ENCODE measurements at regions not wholly inside any gene's neighbourhood (a gene's known extent, or its start where the extent isn't known, plus 50 kb on each side); places are given as distances from the start of the nearest gene placed in this dataset.

GRCh38 chr7:108815815-108816214 is 246.1 kb downstream of the DNAJB9 start:
- no peak overlapping the region for H3K4me3 ChIP-seq
- H3K4me1 ChIP-seq: no peaks in the 10 kb centered on the region
- H3K9me3 ChIP-seq: no peaks in the 10 kb centered on the region
- no peaks in the 10 kb centered on the region for H3K36me3 ChIP-seq (ENCODE audit: insufficient read depth in 1 of 2, low read depth in 1 of 2)
- intact Hi-C loops (cut with DNase I): no loop called here
- TF ChIP-seq CTCF (IDR thresholded peaks at IDR 0.05): no peak
- DNase-seq (no peak), ATAC-seq (no peak)
- H3K27ac ChIP-seq: no peak overlapping the region
- 56 to 62% (median 57%) methylated on average over 2 of the region's 2 CpGs for WGBS, 3 donors
- no peaks in the 10 kb centered on the region for H3K27me3 ChIP-seq (ENCODE audit: insufficient read depth in 3 of 3, low read length in 2 of 3)

GRCh38 chr7:108818742-108819141 is 249.1 kb downstream of the DNAJB9 start:
- no peak for TF ChIP-seq CTCF (IDR thresholded peaks at IDR 0.05)
- intact Hi-C loops (cut with DNase I): no loop called here
- no peak for DNase-seq
- ATAC-seq: no peak
- Histone ChIP-seq H3K4me3 (no peak overlapping the region), H3K36me3 (ENCODE audit: insufficient read depth in 1 of 2, low read depth in 1 of 2) (no peaks in the 10 kb centered on the region), H3K4me1 (no peaks in the 10 kb centered on the region), H3K27ac (no peak overlapping the region), H3K9me3 (no peaks in the 10 kb centered on the region), H3K27me3 (ENCODE audit: insufficient read depth in 3 of 3, low read length in 2 of 3) (no peaks in the 10 kb centered on the region)
- 59 to 65% (median 64%) methylated on average over 2 of the region's 2 CpGs for WGBS, 3 donors

GRCh38 chr7:108824840-108825580 is 255.3 kb downstream of the DNAJB9 start:
- WGBS, 3 donors: 29 to 39% (median 34%) methylated on average over 3 of the region's 3 CpGs
- Histone ChIP-seq H3K27me3 (ENCODE audit: insufficient read depth in 3 of 3, low read length in 2 of 3) (no peaks in the 10 kb centered on the region), H3K36me3 (ENCODE audit: insufficient read depth in 1 of 2, low read depth in 1 of 2) (no peaks in the 10 kb centered on the region), H3K27ac (no peak overlapping the region), H3K4me3 (no peak overlapping the region), H3K4me1 (no peaks in the 10 kb centered on the region), H3K9me3 (no peaks in the 10 kb centered on the region)
- ATAC-seq (no peak), DNase-seq (peak; percentile 27 to 49)
- TF ChIP-seq CTCF (IDR thresholded peaks at IDR 0.05): no peak
- intact Hi-C loops (cut with DNase I): no loop called here

GRCh38 chr7:108825581-108825909 is 255.9 kb downstream of the DNAJB9 start:
- no peaks in the 10 kb centered on the region for H3K4me1 ChIP-seq
- no peak overlapping the region for H3K27ac ChIP-seq
- no peak for TF ChIP-seq CTCF (IDR thresholded peaks at IDR 0.05)
- no peaks in the 10 kb centered on the region for H3K27me3 ChIP-seq (ENCODE audit: insufficient read depth in 3 of 3, low read length in 2 of 3)
- H3K9me3 ChIP-seq: no peaks in the 10 kb centered on the region
- H3K4me3 ChIP-seq: no peak overlapping the region
- no peak for DNase-seq
- intact Hi-C loops (cut with DNase I): no loop called here
- 51 to 70% (median 55%) methylated on average over 2 of the region's 2 CpGs for WGBS, 3 donors
- H3K36me3 ChIP-seq (ENCODE audit: insufficient read depth in 1 of 2, low read depth in 1 of 2): no peaks in the 10 kb centered on the region
- ATAC-seq: no peak

GRCh38 chr7:108836256-108836655 is 266.6 kb downstream of the DNAJB9 start:
- no peak for ATAC-seq
- intact Hi-C loops (cut with DNase I): no loop called here

More at GRCh38 chr7:108836256-108836655, 266.6 kb downstream of the DNAJB9 start:
- Histone ChIP-seq H3K36me3 (ENCODE audit: insufficient read depth in 1 of 2, low read depth in 1 of 2) (no peaks in the 10 kb centered on the region), H3K4me3 (no peak overlapping the region), H3K27me3 (ENCODE audit: insufficient read depth in 3 of 3, low read length in 2 of 3) (no peaks in the 10 kb centered on the region), H3K9me3 (peaks cover 12% of the 10 kb centered on the region), H3K27ac (no peak overlapping the region), H3K4me1 (no peaks in the 10 kb centered on the region)
- DNase-seq: no peak
- TF ChIP-seq CTCF (IDR thresholded peaks at IDR 0.05): no peak
